HPDE6-E6E7 (cell line): ENCODE measurements at regions not wholly inside any gene's neighbourhood (a gene's known extent, or its start where the extent isn't known, plus 50 kb on each side); places are given as distances from the start of the nearest gene placed in this dataset.
"Not testable (repeated sequence)": the region's sequence is repeated elsewhere in the genome, so short reads cannot be mapped to it uniquely, and the experiment has no call there.

ENCODE experiments used
- DNase-seq: peaks from one replicate; pipeline ENCODE4 v3.0.0; 2011; ENCODE audit warnings: missing footprints; ENCODE audit errors: extremely low spot score

- DNase-seq, result no peak
Observed at GRCh38 chr5:87752362-87752761, 339.6 kb upstream of the CCNH start.

- DNase-seq, result no peak
Observed at GRCh38 chr5:87751824-87752223, 339.1 kb upstream of the CCNH start.

GRCh38 chr5:87746891-87747377, 334.2 kb upstream of the CCNH start:
- DNase-seq, result peak; percentile 52

GRCh38 chr5:87746341-87746740, 333.6 kb upstream of the CCNH start:
- DNase-seq, result no peak

- DNase-seq, result no peak
Observed at GRCh38 chr5:87741881-87742280, 329.2 kb upstream of the CCNH start.

- no peak for DNase-seq
Observed at GRCh38 chr5:87735923-87736322, 323.2 kb upstream of the CCNH start.

- DNase-seq, result no peak
Observed at GRCh38 chr5:87733897-87734296, 321.2 kb upstream of the CCNH start.

- no peak for DNase-seq
Observed at GRCh38 chr5:87732875-87733768, 320.4 kb upstream of the CCNH start.

- DNase-seq, result no peak
Observed at GRCh38 chr5:87729781-87730180, 317.1 kb upstream of the CCNH start.

- peak; percentile 10 for DNase-seq
Observed at GRCh38 chr5:87722286-87722685, 309.6 kb upstream of the CCNH start.

GRCh38 chr5:87718224-87718925, 305.6 kb upstream of the CCNH start:
- DNase-seq, result not testable (repeated sequence)

- no peak for DNase-seq
Observed at GRCh38 chr5:87717761-87718160, 305.0 kb upstream of the CCNH start.

- DNase-seq, result no peak
Observed at GRCh38 chr5:87705876-87706275, 293.1 kb upstream of the CCNH start.

- DNase-seq, result no peak
Observed at GRCh38 chr5:87686975-87687374, 274.2 kb upstream of the CCNH start.

GRCh38 chr5:87686018-87686417, 273.3 kb upstream of the CCNH start:
- DNase-seq, result no peak

- DNase-seq, result no peak
Observed at GRCh38 chr5:87674235-87674634, 261.5 kb upstream of the CCNH start.

GRCh38 chr5:87671146-87671545, 258.4 kb upstream of the CCNH start:
- DNase-seq, result no peak

GRCh38 chr5:87665166-87665565, 252.4 kb upstream of the CCNH start:
- DNase-seq, result no peak

- DNase-seq, result no peak
Observed at GRCh38 chr5:87661784-87662566, 249.2 kb upstream of the CCNH start.

GRCh38 chr5:87653242-87653641, 240.5 kb upstream of the CCNH start:
- no peak for DNase-seq

GRCh38 chr5:87650284-87650683, 237.6 kb upstream of the CCNH start:
- DNase-seq, result peak; percentile 28

GRCh38 chr5:87649455-87649854, 236.7 kb upstream of the CCNH start:
- DNase-seq, result peak; percentile 20
